GM19035 (cell line): ENCODE measurements at regions not wholly inside any gene's neighbourhood (a gene's known extent, or its start where the extent isn't known, plus 50 kb on each side); places are given as distances from the start of the nearest gene placed in this dataset.

ENCODE experiments used
- ATAC-seq: cut with Tn5 transposase; IDR thresholded peaks from one replicate; pipeline ENCODE4 v1.9.1; 2021; ENCODE audit not compliant: unreplicated experiment

DNA sequence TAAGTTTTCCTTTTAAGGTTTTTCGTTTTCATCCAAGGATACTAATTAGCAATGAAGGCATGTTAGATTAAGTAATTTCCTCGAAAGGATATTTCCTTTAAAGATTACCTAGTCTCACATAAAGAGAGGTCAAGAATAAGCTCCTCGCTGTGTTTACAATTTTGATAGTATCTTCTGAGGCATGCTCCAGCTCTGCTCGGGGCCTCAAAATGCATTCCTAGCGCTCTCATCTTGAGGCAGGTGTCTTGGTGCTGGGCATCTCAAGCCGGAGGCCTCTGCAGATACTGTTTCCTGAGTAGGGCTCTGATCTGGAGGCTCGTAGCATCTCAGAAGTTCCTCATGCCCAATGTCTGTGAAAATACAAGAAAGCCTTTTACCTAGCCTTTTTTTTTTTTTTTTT is 128.6 kb upstream of the SNX19 start:
- ATAC-seq = no peak

DNA sequence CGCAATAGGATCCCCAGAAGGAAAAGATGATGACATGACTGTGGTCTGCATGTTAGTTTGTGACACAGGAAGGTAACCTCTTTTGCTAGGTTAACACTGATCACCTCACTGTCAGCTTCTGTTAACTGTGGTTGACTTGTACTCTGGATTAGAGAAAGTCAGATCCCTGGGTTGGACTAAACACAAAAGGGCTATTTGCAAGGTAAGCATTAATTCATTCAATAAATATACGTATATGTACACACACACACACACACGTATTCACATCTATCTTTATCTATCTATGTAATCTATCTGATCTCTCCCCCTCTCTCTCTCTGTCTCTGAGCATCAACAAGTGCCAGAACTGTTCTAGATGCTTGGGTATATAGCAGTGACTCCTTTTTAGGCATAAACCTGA is 136.1 kb upstream of the SNX19 start:
- ATAC-seq = no peak

GRCh38 chr11:131056036-131056435 is 139.8 kb upstream of the SNX19 start:
- no peak for ATAC-seq

DNA sequence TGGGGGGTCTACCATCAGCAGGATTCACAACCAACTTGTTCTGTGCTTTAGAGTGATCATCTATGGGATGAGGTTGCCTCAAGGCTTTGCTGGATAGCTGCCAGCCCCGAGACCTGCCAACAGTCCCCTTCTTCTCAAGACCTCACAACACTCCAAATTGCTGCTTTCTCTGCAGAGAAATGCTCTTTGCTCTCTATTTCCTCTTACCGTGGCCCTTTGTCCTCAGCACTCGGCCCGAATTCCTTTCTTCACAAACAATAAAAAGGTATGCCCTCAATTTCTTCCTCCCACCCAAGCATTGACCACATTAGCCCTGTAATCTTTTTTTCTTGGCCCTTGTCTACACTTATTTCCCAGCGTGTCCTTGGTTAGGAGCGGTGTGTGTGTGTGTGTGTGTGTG is 147.4 kb upstream of the SNX19 start:
- no peak for ATAC-seq

DNA sequence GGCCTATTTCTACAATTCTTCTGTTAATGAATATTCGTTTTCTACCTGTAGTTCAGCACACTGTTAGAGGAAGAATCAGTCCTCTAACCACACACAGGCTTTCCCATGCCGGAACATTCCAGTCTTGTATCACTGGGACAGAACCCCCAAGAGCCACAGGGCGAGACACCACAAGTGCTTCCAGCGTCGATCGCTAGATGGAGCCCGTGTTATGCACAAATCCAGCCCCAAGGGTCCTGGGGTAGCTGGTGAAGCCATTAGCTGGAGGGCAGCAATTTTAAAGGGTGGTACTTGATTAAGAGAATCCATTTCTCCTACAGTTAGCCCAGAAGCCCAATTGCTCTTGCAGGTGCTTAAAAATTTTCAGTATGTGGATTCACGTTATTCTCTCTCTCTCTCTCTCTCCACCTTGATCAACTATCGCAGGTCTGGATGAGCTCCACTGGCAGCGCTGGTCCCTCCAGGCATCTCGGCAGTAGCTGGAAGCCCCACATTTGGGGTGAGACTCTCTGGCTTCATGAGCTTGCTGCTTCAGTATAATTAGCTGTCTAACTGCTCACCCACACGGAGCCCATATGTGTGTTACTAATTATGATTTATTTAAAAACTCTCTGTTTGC is 148.2 kb upstream of the SNX19 start:
- ATAC-seq = peak; percentile 60

GRCh38 chr11:131065435-131066413 is 149.4 kb upstream of the SNX19 start:
- ATAC-seq = no peak

DNA sequence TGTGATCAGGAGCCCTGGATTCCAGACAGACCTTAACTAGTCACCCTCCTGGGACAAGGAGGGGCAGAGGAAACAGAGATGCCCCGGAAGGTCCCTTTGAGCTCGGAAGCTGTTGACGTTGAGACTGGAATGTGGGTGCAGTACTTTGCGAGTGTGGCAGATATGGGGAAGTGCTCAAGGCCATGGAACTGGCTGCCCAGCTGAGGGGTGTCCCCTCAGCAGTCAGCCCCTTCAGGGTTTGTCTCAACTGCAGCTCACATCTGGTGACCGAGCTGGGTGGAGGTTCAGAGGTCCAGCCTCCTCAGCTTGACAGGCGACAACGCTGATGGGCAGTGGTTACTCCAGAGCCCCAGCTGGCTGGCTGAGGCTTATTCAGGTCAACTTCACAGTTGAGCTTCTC is 150.3 kb upstream of the SNX19 start:
- ATAC-seq = no peak

- ATAC-seq = no peak
These were observed 154.1 kb upstream of the SNX19 start for GRCh38 chr11:131070365-131070764.

DNA sequence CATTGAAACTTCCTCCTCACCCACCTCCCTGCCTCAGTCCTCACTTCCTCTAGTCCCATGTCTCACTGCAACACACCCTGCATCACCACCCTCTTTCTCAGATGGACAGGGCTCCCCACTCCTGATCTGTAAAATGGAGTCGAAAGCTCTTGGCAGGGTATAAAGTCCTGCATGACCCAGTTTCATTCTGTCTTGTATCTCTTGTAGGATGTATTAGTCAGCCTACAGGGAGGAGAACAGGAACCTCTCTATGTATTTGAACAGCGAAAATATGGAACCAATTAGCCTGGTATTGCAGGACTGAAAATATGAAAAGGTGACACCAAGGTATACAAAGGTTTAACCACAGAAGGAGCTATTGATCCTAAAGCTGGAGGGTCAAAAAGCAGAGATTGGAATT is 156.9 kb upstream of the SNX19 start:
- ATAC-seq = no peak

- no peak for ATAC-seq
These were observed 158.3 kb upstream of the SNX19 start for GRCh38 chr11:131074573-131074972.

DNA sequence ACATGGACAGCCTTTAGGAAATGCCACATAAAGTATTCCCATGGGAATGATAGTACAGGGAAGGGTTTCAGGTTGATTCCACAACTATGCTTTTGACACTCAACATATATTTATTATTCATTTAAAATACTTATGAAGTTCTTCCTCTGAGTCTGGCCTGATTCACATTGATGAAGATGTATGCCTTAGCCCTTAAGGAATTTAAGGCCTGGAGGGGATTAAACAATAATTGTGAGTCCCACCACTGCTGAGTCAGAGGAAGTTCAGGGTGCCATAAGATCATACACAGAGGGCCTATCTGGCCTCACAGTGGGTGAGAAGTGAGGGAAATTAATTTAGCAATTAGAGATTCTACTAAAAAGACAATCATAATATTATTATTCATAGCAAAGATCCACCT is 161.1 kb upstream of the SNX19 start:
- no peak for ATAC-seq

DNA sequence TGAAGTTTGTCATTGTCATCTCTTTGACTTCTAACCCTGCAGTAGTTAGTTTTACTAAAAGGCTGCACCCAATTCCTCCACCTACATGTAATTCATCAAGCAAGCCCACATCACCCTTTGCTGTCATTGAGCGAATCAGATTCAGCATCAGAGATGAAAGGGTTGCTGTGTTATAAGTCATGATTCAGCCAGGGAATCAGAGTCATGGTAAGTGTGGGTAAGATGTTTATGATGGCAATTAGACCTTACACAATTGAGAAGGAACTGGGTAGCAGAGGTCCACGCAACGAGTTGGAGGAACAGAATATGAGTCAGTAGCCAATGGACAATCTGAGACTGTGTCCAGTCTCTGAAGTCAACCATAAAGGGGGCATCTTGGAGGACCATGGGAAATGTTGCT is 162.8 kb upstream of the SNX19 start:
- ATAC-seq = no peak

DNA sequence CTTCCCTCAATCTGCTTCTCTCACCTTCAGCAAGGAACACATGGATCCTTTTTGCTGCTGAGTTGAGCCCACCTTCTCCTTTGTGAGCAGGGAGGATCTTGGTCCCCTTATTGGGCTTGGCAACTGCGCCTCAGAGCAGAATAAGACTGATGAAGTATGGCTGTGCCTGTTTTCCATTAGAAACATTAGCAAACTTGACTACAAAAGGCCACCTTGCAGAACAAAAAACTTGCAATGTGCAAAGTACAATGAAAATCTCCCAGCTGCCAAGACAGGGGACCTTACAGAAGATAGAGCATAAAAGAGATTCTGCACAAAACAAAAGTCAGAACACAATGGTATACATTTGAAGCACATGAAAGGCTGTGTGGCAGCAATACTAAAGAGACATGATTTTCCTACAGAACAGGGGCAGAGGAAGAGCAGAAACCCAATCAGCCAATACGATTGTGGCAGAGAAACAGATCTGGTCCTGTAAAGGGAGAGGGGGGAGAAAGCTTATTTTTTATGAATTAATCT is 173.5 kb upstream of the SNX19 start:
- no peak for ATAC-seq

GRCh38 chr11:131092469-131092868 is 176.2 kb upstream of the SNX19 start:
- ATAC-seq = no peak

DNA sequence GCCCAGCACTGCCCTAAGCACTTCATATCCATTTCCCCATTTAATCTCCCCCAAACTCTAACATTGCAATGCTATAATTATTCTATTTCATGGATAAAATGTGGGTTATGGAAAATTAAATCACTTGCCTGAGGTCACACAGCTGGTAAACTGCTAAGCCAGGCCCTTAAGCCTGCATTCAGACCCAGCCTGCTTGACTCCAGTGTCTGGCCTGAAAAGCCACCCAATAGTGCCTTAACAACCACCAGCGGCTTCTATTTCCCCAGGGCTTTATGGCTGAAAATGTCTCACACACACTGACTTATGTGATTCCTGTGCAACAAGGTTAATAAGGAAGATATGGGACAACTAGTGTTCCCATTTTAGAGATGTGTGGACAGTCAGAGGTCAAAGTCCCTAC is 178.5 kb upstream of the SNX19 start:
- ATAC-seq = no peak

DNA sequence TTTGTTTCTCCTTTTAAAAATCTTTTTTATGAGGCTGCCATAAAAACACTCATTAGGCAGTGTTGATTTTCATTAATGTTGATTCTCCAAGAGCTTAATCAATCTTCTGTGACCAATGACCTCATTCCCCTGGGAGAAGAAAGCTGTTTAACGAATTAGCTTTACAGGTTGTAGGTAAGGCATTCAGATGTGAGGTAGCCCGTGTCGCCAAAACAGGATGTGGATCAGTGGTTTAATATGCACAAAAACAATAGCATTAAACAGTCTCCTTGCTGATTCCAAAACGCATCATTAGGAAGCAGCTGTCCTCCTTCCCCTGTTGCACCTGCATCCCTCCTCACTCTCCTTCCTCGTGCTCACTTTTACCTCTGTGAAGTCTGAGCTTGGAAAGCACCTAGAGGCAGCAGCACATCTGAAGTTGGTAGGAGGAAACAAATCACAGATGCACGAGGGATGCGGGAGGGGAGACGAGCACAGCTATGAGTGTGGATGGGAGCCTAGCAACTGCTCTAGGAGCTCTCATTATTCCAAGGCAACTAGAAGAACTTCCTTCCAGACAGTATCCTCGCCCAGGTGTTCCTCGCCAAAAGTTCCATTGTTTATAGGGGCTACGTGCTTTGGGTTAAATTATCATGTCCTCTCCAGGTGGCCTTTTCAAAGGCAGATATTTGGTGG is 179.4 kb upstream of the SNX19 start:
- ATAC-seq = no peak

DNA sequence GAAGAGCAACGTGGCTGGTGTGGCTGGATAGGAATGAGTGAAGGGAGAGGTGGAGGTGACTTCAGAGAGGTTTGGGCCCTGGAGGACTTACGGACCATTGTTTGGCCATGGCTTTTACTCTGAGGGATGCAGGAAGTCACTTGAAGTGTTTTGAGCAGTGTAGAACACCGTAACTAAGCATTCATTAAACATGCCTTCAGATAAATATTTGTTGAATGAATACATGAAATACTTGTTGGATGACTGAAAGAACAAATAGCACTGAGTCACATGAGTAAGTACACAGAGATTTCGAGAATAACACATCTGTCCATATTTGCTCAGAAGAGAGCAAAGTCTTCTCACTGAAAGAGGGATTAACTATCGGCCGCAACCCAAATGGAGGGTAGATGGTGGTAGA is 182.7 kb upstream of the SNX19 start:
- ATAC-seq = no peak

DNA sequence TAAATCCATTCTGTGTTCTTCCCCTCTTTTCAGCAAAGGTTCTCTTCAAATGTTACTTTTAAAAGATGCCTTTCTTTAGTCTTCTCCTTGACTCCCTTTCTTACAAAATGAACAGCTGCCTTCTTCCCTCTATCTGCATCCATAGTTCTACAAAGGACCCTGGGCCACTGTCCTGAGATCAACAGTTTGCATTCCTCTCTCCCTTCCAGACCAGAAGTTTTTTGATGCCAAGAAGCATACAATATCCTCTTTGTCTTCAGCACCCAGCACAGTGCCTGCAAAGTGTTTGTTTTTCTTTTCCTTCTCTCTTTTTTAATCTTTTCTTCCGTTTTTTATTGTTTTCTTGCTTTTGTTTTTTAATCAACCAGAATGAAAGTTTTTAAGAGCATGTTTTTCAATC is 183.5 kb upstream of the SNX19 start:
- ATAC-seq = no peak

DNA sequence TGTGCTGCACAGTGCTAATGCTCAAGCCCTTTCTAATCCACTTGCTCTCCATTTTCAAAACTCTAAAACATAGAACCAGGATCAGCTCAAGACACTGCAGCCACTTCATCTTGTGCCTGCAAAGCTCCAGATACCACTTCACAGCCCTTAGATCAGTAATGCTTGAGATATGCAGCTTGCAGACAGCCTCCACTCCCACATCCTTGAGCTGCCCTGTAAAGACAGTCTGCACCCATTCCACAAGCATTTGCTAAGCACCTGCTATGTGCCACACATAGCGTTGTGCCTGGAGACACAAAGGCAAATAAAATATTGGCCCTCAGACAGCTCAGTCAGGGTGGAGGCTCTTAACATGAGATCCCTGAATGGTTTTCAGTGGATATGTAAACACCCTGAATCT is 192.5 kb upstream of the SNX19 start:
- ATAC-seq = no peak

DNA sequence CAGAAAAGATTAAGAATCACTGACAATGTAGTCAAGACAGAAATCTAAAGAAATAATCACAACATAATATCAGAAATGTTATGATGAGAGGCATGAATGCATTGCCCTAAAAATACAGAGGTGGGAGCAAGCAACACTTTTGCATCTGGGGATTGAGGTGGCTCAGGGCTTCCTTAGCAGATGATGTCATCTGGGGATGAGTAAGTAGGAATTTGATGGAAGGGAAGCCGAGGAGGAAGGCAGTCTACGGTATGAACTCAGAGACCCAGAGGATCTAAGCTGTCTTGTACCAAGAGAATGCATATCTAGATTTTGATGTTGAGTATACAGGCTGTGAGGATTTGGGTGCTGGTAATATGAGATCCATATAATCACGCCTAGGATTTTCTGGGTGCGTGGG is 193.0 kb upstream of the SNX19 start:
- ATAC-seq = no peak

- ATAC-seq = no peak
These were observed 193.5 kb upstream of the SNX19 start for GRCh38 chr11:131109790-131110189.

- no peak for ATAC-seq
These were observed 195.5 kb upstream of the SNX19 start for GRCh38 chr11:131111775-131112174.
